Stimulated activated CD4-positive, alpha-beta T cell treated with anti-CD3 and anti-CD28 coated beads, Interleukin-1b, Interleukin-23, amount 100 ng/mL, for 4 hours (primary cell): ENCODE measurements at regions not wholly inside any gene's neighbourhood (a gene's known extent, or its start where the extent isn't known, plus 50 kb on each side); places are given as distances from the start of the nearest gene placed in this dataset.

ENCODE experiments used
- DNase-seq, 2 donors: peaks; one replicate each; pipeline ENCODE4 v3.0.0-alpha.2; 2020; ENCODE audit warnings: low read depth in 2 of 2

- no peak for DNase-seq
Measured at GRCh38 chr2:234278556-234279255, 218.2 kb downstream of the ARL4C start.

- DNase-seq = no peak
Measured at GRCh38 chr2:234275515-234275914, 221.4 kb downstream of the ARL4C start.

- DNase-seq = no peak
Measured at GRCh38 chr2:234273887-234274584, 222.8 kb downstream of the ARL4C start.

- no peak for DNase-seq
Measured at GRCh38 chr2:234272069-234272850, 221.8 kb downstream of the SPP2 start.

GRCh38 chr2:234271338-234271737, 220.8 kb downstream of the SPP2 start:
- no peak for DNase-seq

GRCh38 chr2:234269769-234270204, 219.3 kb downstream of the SPP2 start:
- no peak for DNase-seq

- DNase-seq = no peak
Measured at GRCh38 chr2:234267534-234267933, 217.0 kb downstream of the SPP2 start.

GRCh38 chr2:234266952-234267351, 216.4 kb downstream of the SPP2 start:
- DNase-seq = no peak

- DNase-seq = no peak
Measured at GRCh38 chr2:234265206-234265605, 214.7 kb downstream of the SPP2 start.

- DNase-seq = no peak
Measured at GRCh38 chr2:234261736-234262135, 211.2 kb downstream of the SPP2 start.

GRCh38 chr2:234259440-234259839, 208.9 kb downstream of the SPP2 start:
- DNase-seq = no peak

- no peak for DNase-seq
Measured at GRCh38 chr2:234258562-234259141, 208.2 kb downstream of the SPP2 start.

GRCh38 chr2:234257859-234258561, 207.5 kb downstream of the SPP2 start:
- no peak for DNase-seq

- DNase-seq = no peak
Measured at GRCh38 chr2:234256516-234256915, 206.0 kb downstream of the SPP2 start.

- no peak for DNase-seq
Measured at GRCh38 chr2:234254783-234255521, 204.4 kb downstream of the SPP2 start.

- no peak for DNase-seq
Measured at GRCh38 chr2:234252772-234253171, 202.3 kb downstream of the SPP2 start.

GRCh38 chr2:234251326-234252271, 201.1 kb downstream of the SPP2 start:
- no peak for DNase-seq

- DNase-seq = no peak
Measured at GRCh38 chr2:234250926-234251325, 200.4 kb downstream of the SPP2 start.

- no peak for DNase-seq
Measured at GRCh38 chr2:234249873-234250272, 199.4 kb downstream of the SPP2 start.
